ENCODE measurements at regions not wholly inside any gene's neighbourhood (a gene's known extent, or its start where the extent isn't known, plus 50 kb on each side); places are given as distances from the start of the nearest gene placed in this dataset.

- H3K4me3 ChIP-seq (ENCODE audit: low read depth, low read length, poor library complexity, severe bottlenecking), result no peak overlapping the region
- H4K20me1 ChIP-seq (ENCODE audit: insufficient read depth, low read length), result no peaks in the 10 kb centered on the region
- no peak for TF ChIP-seq CTCF (conservative IDR thresholded peaks at IDR 0.05; ENCODE audit: low read length)
- TF ChIP-seq EZH2phosphoT487 (IDR thresholded peaks at IDR 0.05; ENCODE audit: borderline replicate concordance, low read depth, low read length), result no peak
- DNase-seq (ENCODE audit: low spot score), result no peak
- no peaks in the 10 kb centered on the region for H3K9me2 ChIP-seq (ENCODE audit: insufficient read depth, low read length)
- no TSS peak for BruUV-seq (replicated peaks)
- ChIA-PET POLR2A (no interaction called here), CTCF (ENCODE audit: unreplicated experiment) (no interaction called here)
- H3K9me3 ChIP-seq (ENCODE audit: low read length), result no peaks in the 10 kb centered on the region
- H2AFZ ChIP-seq (ENCODE audit: low read length), result no peak overlapping the region
- intact Hi-C loops (cut with micrococcal nuclease; ENCODE audit: unreplicated experiment), result no loop called here
- H3K4me1 ChIP-seq (ENCODE audit: insufficient read depth, low read length, poor library complexity, severe bottlenecking), result no peaks in the 10 kb centered on the region
- H3K4me2 ChIP-seq (ENCODE audit: low read length), result no peak overlapping the region
- H3K79me2 ChIP-seq (ENCODE audit: insufficient read depth, low read depth, low read length), result no peaks in the 10 kb centered on the region
- H3K36me3 ChIP-seq (ENCODE audit: insufficient read depth, low read length), result no peaks in the 10 kb centered on the region
- no peak overlapping the region for H3K27ac ChIP-seq (ENCODE audit: low read depth, low read length, poor library complexity, severe bottlenecking)
Measured at GRCh38 chr6:71649915-71650314, 236.4 kb upstream of the RIMS1 start.

- H3K4me3 ChIP-seq (ENCODE audit: low read depth, low read length, poor library complexity, severe bottlenecking), result no peak overlapping the region
- POLR2A ChIA-PET, result interaction anchor here (1.5 kb wide), 1 partner anchor 86 kb away, joined by 4 read pairs; no protein-coding TSS in a partner anchor
- H3K36me3 ChIP-seq (ENCODE audit: insufficient read depth, low read length), result no peaks in the 10 kb centered on the region
- H4K20me1 ChIP-seq (ENCODE audit: insufficient read depth, low read length), result no peaks in the 10 kb centered on the region
- H3K9me2 ChIP-seq (ENCODE audit: insufficient read depth, low read length), result no peaks in the 10 kb centered on the region
- no peak for TF ChIP-seq CTCF (conservative IDR thresholded peaks at IDR 0.05; ENCODE audit: low read length)
- no peak for TF ChIP-seq EZH2phosphoT487 (IDR thresholded peaks at IDR 0.05; ENCODE audit: borderline replicate concordance, low read depth, low read length)
- no TSS peak for BruUV-seq (replicated peaks)
- DNase-seq (ENCODE audit: low spot score), result no peak
- H3K27ac ChIP-seq (ENCODE audit: low read depth, low read length, poor library complexity, severe bottlenecking), result no peak overlapping the region
- intact Hi-C loops (cut with micrococcal nuclease; ENCODE audit: unreplicated experiment), result no loop called here
- no peaks in the 10 kb centered on the region for H3K9me3 ChIP-seq (ENCODE audit: low read length)
- no peaks in the 10 kb centered on the region for H3K4me1 ChIP-seq (ENCODE audit: insufficient read depth, low read length, poor library complexity, severe bottlenecking)
- no peak overlapping the region for H3K4me2 ChIP-seq (ENCODE audit: low read length)
- CTCF ChIA-PET (ENCODE audit: unreplicated experiment), result no interaction called here
- no peaks in the 10 kb centered on the region for H3K79me2 ChIP-seq (ENCODE audit: insufficient read depth, low read depth, low read length)
- H2AFZ ChIP-seq (ENCODE audit: low read length), result no peak overlapping the region
Measured at GRCh38 chr6:71651636-71652035, 234.7 kb upstream of the RIMS1 start.

- ChIA-PET POLR2A (interaction anchor here (0.6 kb wide), 1 partner anchor 510 kb away, joined by 6 read pairs; no protein-coding TSS in a partner anchor), CTCF (ENCODE audit: unreplicated experiment) (no interaction called here)
Measured at GRCh38 chr6:71656121-71656520, 230.2 kb upstream of the RIMS1 start.

More at GRCh38 chr6:71656121-71656520, 230.2 kb upstream of the RIMS1 start:
- Histone ChIP-seq H3K9me3 (ENCODE audit: low read length) (no peaks in the 10 kb centered on the region), H3K4me3 (ENCODE audit: low read depth, low read length, poor library complexity, severe bottlenecking) (no peak overlapping the region), H3K9me2 (ENCODE audit: insufficient read depth, low read length) (no peaks in the 10 kb centered on the region), H3K27ac (ENCODE audit: low read depth, low read length, poor library complexity, severe bottlenecking) (no peak overlapping the region), H3K36me3 (ENCODE audit: insufficient read depth, low read length) (no peaks in the 10 kb centered on the region), H3K79me2 (ENCODE audit: insufficient read depth, low read depth, low read length) (no peaks in the 10 kb centered on the region), H2AFZ (ENCODE audit: low read length) (no peak overlapping the region), H3K4me2 (ENCODE audit: low read length) (no peak overlapping the region), H4K20me1 (ENCODE audit: insufficient read depth, low read length) (no peaks in the 10 kb centered on the region), H3K4me1 (ENCODE audit: insufficient read depth, low read length, poor library complexity, severe bottlenecking) (no peaks in the 10 kb centered on the region)
- no peak for DNase-seq (ENCODE audit: low spot score)
- BruUV-seq (replicated peaks), result no TSS peak
- TF ChIP-seq EZH2phosphoT487 (IDR thresholded peaks at IDR 0.05; ENCODE audit: borderline replicate concordance, low read depth, low read length), result no peak
- TF ChIP-seq CTCF (conservative IDR thresholded peaks at IDR 0.05; ENCODE audit: low read length), result no peak
- intact Hi-C loops (cut with micrococcal nuclease; ENCODE audit: unreplicated experiment), result no loop called here
